ENCODE measurements at regions not wholly inside any gene's neighbourhood (a gene's known extent, or its start where the extent isn't known, plus 50 kb on each side); places are given as distances from the start of the nearest gene placed in this dataset.

GRCh38 chr1:232114985-232115384 is 488.4 kb downstream of the DISC1 start:
- FAIRE-seq, result no peak
- DNase-seq (ENCODE audit: insufficient read length, low spot score), result no peak
- TF ChIP-seq PAX5 (IDR thresholded peaks at IDR 0.05; ENCODE audit: insufficient read depth, low read length, severe bottlenecking), result no peak

- DNase-seq (ENCODE audit: insufficient read length, low spot score) (no peak), FAIRE-seq (no peak)
- TF ChIP-seq POLR2AphosphoS5 (IDR thresholded peaks at IDR 0.05; ENCODE audit: low read depth, low read length) (no peak), TAF1 (IDR thresholded peaks at IDR 0.05; ENCODE audit: low read depth, low read length) (no peak), SPI1 (IDR thresholded peaks at IDR 0.05; ENCODE audit: low read depth, low read length) (no peak), POU2F2 (IDR thresholded peaks at IDR 0.05; ENCODE audit: low read depth, low read length) (no peak), POLR2A (IDR thresholded peaks at IDR 0.05; ENCODE audit: low read depth, low read length) (no peak)
These were observed 485.5 kb downstream of the DISC1 start for GRCh38 chr1:232112076-232112475.

GRCh38 chr1:232111611-232112010 is 485.0 kb downstream of the DISC1 start:
- no peak for DNase-seq (ENCODE audit: insufficient read length, low spot score)
- TF ChIP-seq POU2F2 (IDR thresholded peaks at IDR 0.05; ENCODE audit: low read depth, low read length) (no peak), PAX5 (IDR thresholded peaks at IDR 0.05; ENCODE audit: insufficient read depth, low read length, severe bottlenecking) (no peak), POLR2A (IDR thresholded peaks at IDR 0.05; ENCODE audit: low read depth, low read length) (no peak), TAF1 (IDR thresholded peaks at IDR 0.05; ENCODE audit: low read depth, low read length) (no peak), POLR2AphosphoS5 (IDR thresholded peaks at IDR 0.05; ENCODE audit: low read depth, low read length) (no peak), SPI1 (IDR thresholded peaks at IDR 0.05; ENCODE audit: low read depth, low read length) (no peak)
- FAIRE-seq, result no peak

- FAIRE-seq (no peak), DNase-seq (ENCODE audit: insufficient read length, low spot score) (no peak)
- no peak for TF ChIP-seq POLR2A (IDR thresholded peaks at IDR 0.05; ENCODE audit: low read depth, low read length)
- TF ChIP-seq SPI1 (IDR thresholded peaks at IDR 0.05; ENCODE audit: low read depth, low read length), result no peak
- no peak for TF ChIP-seq TAF1 (IDR thresholded peaks at IDR 0.05; ENCODE audit: low read depth, low read length)
- TF ChIP-seq POU2F2 (IDR thresholded peaks at IDR 0.05; ENCODE audit: low read depth, low read length), result no peak
These were observed 483.9 kb downstream of the DISC1 start for GRCh38 chr1:232110281-232111090.

- TF ChIP-seq POLR2A (IDR thresholded peaks at IDR 0.05; ENCODE audit: low read depth, low read length) (no peak), SPI1 (IDR thresholded peaks at IDR 0.05; ENCODE audit: low read depth, low read length) (no peak), POU2F2 (IDR thresholded peaks at IDR 0.05; ENCODE audit: low read depth, low read length) (no peak), TAF1 (IDR thresholded peaks at IDR 0.05; ENCODE audit: low read depth, low read length) (no peak), PAX5 (IDR thresholded peaks at IDR 0.05; ENCODE audit: insufficient read depth, low read length, severe bottlenecking) (no peak), POLR2AphosphoS5 (IDR thresholded peaks at IDR 0.05; ENCODE audit: low read depth, low read length) (no peak)
- FAIRE-seq (no peak), DNase-seq (ENCODE audit: insufficient read length, low spot score) (no peak)
These were observed 482.8 kb downstream of the DISC1 start for GRCh38 chr1:232109391-232109790.

GRCh38 chr1:232108598-232108997 is 482.0 kb downstream of the DISC1 start:
- no peak for DNase-seq (ENCODE audit: insufficient read length, low spot score)
- TF ChIP-seq POU2F2 (IDR thresholded peaks at IDR 0.05; ENCODE audit: low read depth, low read length) (no peak), PAX5 (IDR thresholded peaks at IDR 0.05; ENCODE audit: insufficient read depth, low read length, severe bottlenecking) (no peak), POLR2AphosphoS5 (IDR thresholded peaks at IDR 0.05; ENCODE audit: low read depth, low read length) (no peak), TAF1 (IDR thresholded peaks at IDR 0.05; ENCODE audit: low read depth, low read length) (no peak), SPI1 (IDR thresholded peaks at IDR 0.05; ENCODE audit: low read depth, low read length) (no peak), POLR2A (IDR thresholded peaks at IDR 0.05; ENCODE audit: low read depth, low read length) (no peak)
- FAIRE-seq, result no peak

- TF ChIP-seq POLR2A (IDR thresholded peaks at IDR 0.05; ENCODE audit: low read depth, low read length) (no peak), TAF1 (IDR thresholded peaks at IDR 0.05; ENCODE audit: low read depth, low read length) (no peak), POU2F2 (IDR thresholded peaks at IDR 0.05; ENCODE audit: low read depth, low read length) (no peak), POLR2AphosphoS5 (IDR thresholded peaks at IDR 0.05; ENCODE audit: low read depth, low read length) (no peak), PAX5 (IDR thresholded peaks at IDR 0.05; ENCODE audit: insufficient read depth, low read length, severe bottlenecking) (no peak), SPI1 (IDR thresholded peaks at IDR 0.05; ENCODE audit: low read depth, low read length) (no peak)
- no peak for FAIRE-seq
- no peak for DNase-seq (ENCODE audit: insufficient read length, low spot score)
These were observed 479.8 kb downstream of the DISC1 start for GRCh38 chr1:232106415-232106814.

GRCh38 chr1:232105561-232105960 is 479.0 kb downstream of the DISC1 start:
- TF ChIP-seq POLR2AphosphoS5 (IDR thresholded peaks at IDR 0.05; ENCODE audit: low read depth, low read length) (no peak), POU2F2 (IDR thresholded peaks at IDR 0.05; ENCODE audit: low read depth, low read length) (no peak)
- FAIRE-seq, result no peak
- no peak for DNase-seq (ENCODE audit: insufficient read length, low spot score)

GRCh38 chr1:232101231-232101630 is 474.6 kb downstream of the DISC1 start:
- TF ChIP-seq POLR2A (IDR thresholded peaks at IDR 0.05; ENCODE audit: low read depth, low read length) (no peak), PAX5 (IDR thresholded peaks at IDR 0.05; ENCODE audit: insufficient read depth, low read length, severe bottlenecking) (no peak), SPI1 (IDR thresholded peaks at IDR 0.05; ENCODE audit: low read depth, low read length) (no peak), POLR2AphosphoS5 (IDR thresholded peaks at IDR 0.05; ENCODE audit: low read depth, low read length) (no peak), POU2F2 (IDR thresholded peaks at IDR 0.05; ENCODE audit: low read depth, low read length) (no peak), TAF1 (IDR thresholded peaks at IDR 0.05; ENCODE audit: low read depth, low read length) (no peak)
- no peak for FAIRE-seq
- no peak for DNase-seq (ENCODE audit: insufficient read length, low spot score)

- DNase-seq (ENCODE audit: insufficient read length, low spot score) (no peak), FAIRE-seq (no peak)
- TF ChIP-seq PAX5 (IDR thresholded peaks at IDR 0.05; ENCODE audit: insufficient read depth, low read length, severe bottlenecking) (no peak), SPI1 (IDR thresholded peaks at IDR 0.05; ENCODE audit: low read depth, low read length) (no peak), POLR2A (IDR thresholded peaks at IDR 0.05; ENCODE audit: low read depth, low read length) (no peak), POU2F2 (IDR thresholded peaks at IDR 0.05; ENCODE audit: low read depth, low read length) (no peak), POLR2AphosphoS5 (IDR thresholded peaks at IDR 0.05; ENCODE audit: low read depth, low read length) (no peak), TAF1 (IDR thresholded peaks at IDR 0.05; ENCODE audit: low read depth, low read length) (no peak)
These were observed 470.2 kb downstream of the DISC1 start for GRCh38 chr1:232096751-232097150.
